GM23248 (cell line): ENCODE measurements at regions not wholly inside any gene's neighbourhood (a gene's known extent, or its start where the extent isn't known, plus 50 kb on each side); places are given as distances from the start of the nearest gene placed in this dataset.

Source experiments
- EZH2 ChIP-seq: fragments of 200-600 bp; sonication (generic); IDR thresholded peaks from 2 replicates; pipeline ENCODE4 v1.6.1; 2018; ENCODE audit warnings: antibody characterized with exemption, mild to moderate bottlenecking; ENCODE audit not compliant: insufficient read depth, poor library complexity, severe bottlenecking
- EZH2phosphoT487 ChIP-seq: fragments of 200-600 bp; sonication (generic); IDR thresholded peaks from 2 replicates; pipeline ENCODE4 v1.6.1; 2018; ENCODE audit warnings: antibody characterized with exemption, moderate library complexity, mild to moderate bottlenecking, low read depth; ENCODE audit not compliant: insufficient read depth

GRCh38 chr5:4019009-4019769, 423.6 kb downstream of the IRX1 start:
- TF ChIP-seq EZH2 = no peak
- no peak for TF ChIP-seq EZH2phosphoT487
